HUES64 (cell line): ENCODE measurements at regions not wholly inside any gene's neighbourhood (a gene's known extent, or its start where the extent isn't known, plus 50 kb on each side); places are given as distances from the start of the nearest gene placed in this dataset.

ENCODE experiments used
- H3K27ac ChIP-seq: 2 replicates; pipeline ENCODE4 v1.7.0; 2013; ENCODE audit warnings: low read depth, low read length, inconsistent platforms
- H3K27me3 ChIP-seq: 2 replicates; pipeline ENCODE4 v1.6.1; 2013; ENCODE audit warnings: mild to moderate bottlenecking, low read length; ENCODE audit not compliant: insufficient read depth
- H3K36me3 ChIP-seq: 2 replicates; pipeline ENCODE4 v1.6.1; 2013; ENCODE audit warnings: mild to moderate bottlenecking, low read length; ENCODE audit not compliant: insufficient read depth
- H3K4me1 ChIP-seq: 2 replicates; pipeline ENCODE4 v1.6.1; 2013; ENCODE audit warnings: mild to moderate bottlenecking, low read length, moderate library complexity; ENCODE audit not compliant: insufficient read depth
- H3K4me3 ChIP-seq: 2 replicates; pipeline ENCODE4 v1.5.1; 2013; ENCODE audit warnings: mild to moderate bottlenecking, low read length, moderate library complexity
- H3K9ac ChIP-seq: 2 replicates; pipeline ENCODE4 v1.6.1; 2013; ENCODE audit warnings: mild to moderate bottlenecking, low read depth, low read length
- H3K9me3 ChIP-seq: 2 replicates; pipeline ENCODE4 v1.6.1; 2013; ENCODE audit warnings: low read depth, low read length; ENCODE audit not compliant: insufficient read depth
- WGBS: fragments of 150-250, 120-280 bp; methylation state at CpG from one replicate; pipeline ENCODE4 v1.1.7; 2013; ENCODE audit warnings: missing lambda C conversion rate; 5-methylcytosine and 5-hydroxymethylcytosine counted together

GRCh38 chrX:139211568-139212182, 318.9 kb upstream of the F9 start:
- peak overlapping the region; percentile 59; the same call in 1 of the 2 replicates for H3K27ac ChIP-seq

GRCh38 chrX:139209342-139209741, 321.2 kb upstream of the F9 start:
- no peaks in the 10 kb centered on the region for H3K9me3 ChIP-seq

More at GRCh38 chrX:139211568-139212182, 318.9 kb upstream of the F9 start:
- no peaks in the 10 kb centered on the region for H3K36me3 ChIP-seq
- H3K27me3 ChIP-seq = peaks cover 34% of the 10 kb centered on the region
- H3K9me3 ChIP-seq = no peaks in the 10 kb centered on the region
- H3K9ac ChIP-seq = no peak overlapping the region
- 13% methylated on average over 6 of the region's 8 CpGs for WGBS
- H3K4me1 ChIP-seq = peaks cover 8% of the 10 kb centered on the region; the same call in 1 of the 2 replicates
- no peak overlapping the region for H3K4me3 ChIP-seq

GRCh38 chrX:139207655-139208054, 322.9 kb upstream of the F9 start:
- Histone ChIP-seq H3K4me1 (peaks cover 8% of the 10 kb centered on the region; the same call in 1 of the 2 replicates), H3K9me3 (no peaks in the 10 kb centered on the region), H3K36me3 (no peaks in the 10 kb centered on the region), H3K27ac (no peak overlapping the region), H3K27me3 (peaks cover 65% of the 10 kb centered on the region), H3K9ac (no peak overlapping the region), H3K4me3 (no peak overlapping the region)

More at GRCh38 chrX:139209342-139209741, 321.2 kb upstream of the F9 start:
- no peak overlapping the region for H3K27ac ChIP-seq
- H3K9ac ChIP-seq = no peak overlapping the region
- H3K27me3 ChIP-seq = peaks cover 51% of the 10 kb centered on the region
- WGBS = 96% methylated on average over 5 of the region's 5 CpGs
- H3K4me3 ChIP-seq = no peak overlapping the region
- peaks cover 8% of the 10 kb centered on the region; the same call in 1 of the 2 replicates for H3K4me1 ChIP-seq
- H3K36me3 ChIP-seq = no peaks in the 10 kb centered on the region

GRCh38 chrX:139206914-139207313, 323.6 kb upstream of the F9 start:
- no peak overlapping the region for H3K27ac ChIP-seq
- no peaks in the 10 kb centered on the region for H3K36me3 ChIP-seq
- no peak overlapping the region for H3K9ac ChIP-seq
- WGBS = 74% methylated on average over 3 of the region's 3 CpGs
- no peak overlapping the region for H3K4me3 ChIP-seq
- no peaks in the 10 kb centered on the region for H3K9me3 ChIP-seq
- H3K4me1 ChIP-seq = peaks cover 10% of the 10 kb centered on the region; the same call in 1 of the 2 replicates
- peaks cover 72% of the 10 kb centered on the region for H3K27me3 ChIP-seq

- no peaks in the 10 kb centered on the region for H3K36me3 ChIP-seq
- peak overlapping the region; percentile 63 for H3K9ac ChIP-seq
- peak overlapping the region; percentile 60 for H3K4me3 ChIP-seq
- peaks cover 12% of the 10 kb centered on the region; the same call in 1 of the 2 replicates for H3K4me1 ChIP-seq
- H3K9me3 ChIP-seq = no peaks in the 10 kb centered on the region
- peak overlapping the region; percentile 23; the same call in 1 of the 2 replicates for H3K27ac ChIP-seq
- WGBS = under 1% methylated on average over 53 of the region's 58 CpGs
- peaks cover 88% of the 10 kb centered on the region for H3K27me3 ChIP-seq
Observed at GRCh38 chrX:139204898-139205667, 325.5 kb upstream of the F9 start.

- Histone ChIP-seq H3K27ac (no peak overlapping the region), H3K9me3 (no peaks in the 10 kb centered on the region), H3K36me3 (no peaks in the 10 kb centered on the region), H3K4me1 (peaks cover 12% of the 10 kb centered on the region; the same call in 1 of the 2 replicates), H3K27me3 (peaks cover 90% of the 10 kb centered on the region), H3K9ac (peak overlapping the region; percentile 63), H3K4me3 (peak overlapping the region; percentile 60)
- 0% methylated on average over 7 of the region's 20 CpGs for WGBS
Observed at GRCh38 chrX:139204571-139204897, 326.0 kb upstream of the F9 start.

- Histone ChIP-seq H3K4me1 (peaks cover 12% of the 10 kb centered on the region; the same call in 1 of the 2 replicates), H3K27me3 (peaks cover 90% of the 10 kb centered on the region), H3K4me3 (peak overlapping the region; percentile 60), H3K36me3 (no peaks in the 10 kb centered on the region), H3K9ac (peak overlapping the region; percentile 63), H3K9me3 (no peaks in the 10 kb centered on the region), H3K27ac (no peak overlapping the region)
- under 1% methylated on average over 90 of the region's 99 CpGs for WGBS
Observed at GRCh38 chrX:139203651-139204570, 326.6 kb upstream of the F9 start.

- 3% methylated on average over 34 of the region's 34 CpGs for WGBS
- Histone ChIP-seq H3K9me3 (no peaks in the 10 kb centered on the region), H3K4me1 (peaks cover 12% of the 10 kb centered on the region; the same call in 1 of the 2 replicates), H3K27me3 (peaks cover 85% of the 10 kb centered on the region), H3K27ac (no peak overlapping the region), H3K4me3 (peak overlapping the region; percentile 60), H3K9ac (no peak overlapping the region), H3K36me3 (no peaks in the 10 kb centered on the region)
Observed at GRCh38 chrX:139202742-139203420, 327.7 kb upstream of the F9 start.

- Histone ChIP-seq H3K27ac (no peak overlapping the region), H3K27me3 (peaks cover 81% of the 10 kb centered on the region), H3K9ac (no peak overlapping the region), H3K9me3 (no peaks in the 10 kb centered on the region), H3K36me3 (no peaks in the 10 kb centered on the region), H3K4me1 (peaks cover 12% of the 10 kb centered on the region; the same call in 1 of the 2 replicates), H3K4me3 (peak overlapping the region; percentile 60)
- WGBS = 57% methylated on average over 4 of the region's 4 CpGs
Observed at GRCh38 chrX:139201924-139202323, 328.6 kb upstream of the F9 start.

GRCh38 chrX:139200793-139201192, 329.7 kb upstream of the F9 start:
- Histone ChIP-seq H3K36me3 (no peaks in the 10 kb centered on the region), H3K4me1 (peaks cover 12% of the 10 kb centered on the region; the same call in 1 of the 2 replicates), H3K27me3 (peaks cover 82% of the 10 kb centered on the region), H3K4me3 (no peak overlapping the region), H3K9ac (no peak overlapping the region), H3K27ac (no peak overlapping the region), H3K9me3 (no peaks in the 10 kb centered on the region)
- 85% methylated on average over 6 of the region's 6 CpGs for WGBS
